ENCODE measurements at regions not wholly inside any gene's neighbourhood (a gene's known extent, or its start where the extent isn't known, plus 50 kb on each side); places are given as distances from the start of the nearest gene placed in this dataset.

- Histone ChIP-seq H3K27ac (ENCODE audit: control insufficient read depth, insufficient read depth, low read length) (no peak overlapping the region), H3K79me2 (ENCODE audit: control insufficient read depth, insufficient read depth, low read length) (no peaks in the 10 kb centered on the region), H3K9me3 (ENCODE audit: control insufficient read depth, low read depth, low read length) (no peaks in the 10 kb centered on the region), H3K36me3 (ENCODE audit: control insufficient read depth in 2 of 2, extremely low read depth in 1 of 2, insufficient read depth in 2 of 2, low read length in 2 of 2) (no peaks in the 10 kb centered on the region), H3K4me2 (ENCODE audit: control insufficient read depth, extremely low read depth, insufficient read depth, low read depth, low read length) (no peak overlapping the region), H3K9me1 (ENCODE audit: control insufficient read depth, extremely low read depth, insufficient read depth, low read length) (no peaks in the 10 kb centered on the region), H4K20me1 (ENCODE audit: control insufficient read depth, extremely low read depth, insufficient read depth, low read length) (no peaks in the 10 kb centered on the region), H3K4me1 (ENCODE audit: control insufficient read depth, extremely low read depth, insufficient read depth, low read length) (no peaks in the 10 kb centered on the region), H3K27me3 (ENCODE audit: control insufficient read depth, extremely low read depth, insufficient read depth, low read length) (no peaks in the 10 kb centered on the region), H3K4me3 (ENCODE audit: control insufficient read depth in 2 of 3, extremely low read depth in 1 of 3, insufficient read depth in 2 of 3, low read depth in 1 of 3, low read length in 3 of 3) (no peak overlapping the region), H2AFZ (ENCODE audit: control insufficient read depth, low read length) (no peak overlapping the region), H3K9ac (ENCODE audit: control insufficient read depth, extremely low read depth, insufficient read depth, low read length) (no peak overlapping the region)
- DNase-seq (ENCODE audit: low read depth, low spot score), result no peak
- dilution Hi-C loops (cut with MboI; ENCODE audit: extremely low pct_ligation_motif_present, low sequenced_read_pairs), result no loop called here
- TF ChIP-seq, protein P1, sequence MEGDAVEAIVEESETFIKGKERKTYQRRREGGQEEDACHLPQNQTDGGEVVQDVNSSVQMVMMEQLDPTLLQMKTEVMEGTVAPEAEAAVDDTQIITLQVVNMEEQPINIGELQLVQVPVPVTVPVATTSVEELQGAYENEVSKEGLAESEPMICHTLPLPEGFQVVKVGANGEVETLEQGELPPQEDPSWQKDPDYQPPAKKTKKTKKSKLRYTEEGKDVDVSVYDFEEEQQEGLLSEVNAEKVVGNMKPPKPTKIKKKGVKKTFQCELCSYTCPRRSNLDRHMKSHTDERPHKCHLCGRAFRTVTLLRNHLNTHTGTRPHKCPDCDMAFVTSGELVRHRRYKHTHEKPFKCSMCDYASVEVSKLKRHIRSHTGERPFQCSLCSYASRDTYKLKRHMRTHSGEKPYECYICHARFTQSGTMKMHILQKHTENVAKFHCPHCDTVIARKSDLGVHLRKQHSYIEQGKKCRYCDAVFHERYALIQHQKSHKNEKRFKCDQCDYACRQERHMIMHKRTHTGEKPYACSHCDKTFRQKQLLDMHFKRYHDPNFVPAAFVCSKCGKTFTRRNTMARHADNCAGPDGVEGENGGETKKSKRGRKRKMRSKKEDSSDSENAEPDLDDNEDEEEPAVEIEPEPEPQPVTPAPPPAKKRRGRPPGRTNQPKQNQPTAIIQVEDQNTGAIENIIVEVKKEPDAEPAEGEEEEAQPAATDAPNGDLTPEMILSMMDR (optimal IDR thresholded peaks at IDR 0.05 in 1 of 3, IDR thresholded peaks at IDR 0.05 in 1 of 3, conservative IDR thresholded peaks at IDR 0.05 in 1 of 3; ENCODE audit: extremely low read depth in 1 of 3, insufficient read depth in 2 of 3, low read length in 3 of 3), result no peak
- no peak for TF ChIP-seq EZH2 (IDR thresholded peaks at IDR 0.05; ENCODE audit: low read length)
- FAIRE-seq, result no peak
Measured at GRCh38 chr2:53584986-53585385, 182.6 kb upstream of the CHAC2 start.

DNA sequence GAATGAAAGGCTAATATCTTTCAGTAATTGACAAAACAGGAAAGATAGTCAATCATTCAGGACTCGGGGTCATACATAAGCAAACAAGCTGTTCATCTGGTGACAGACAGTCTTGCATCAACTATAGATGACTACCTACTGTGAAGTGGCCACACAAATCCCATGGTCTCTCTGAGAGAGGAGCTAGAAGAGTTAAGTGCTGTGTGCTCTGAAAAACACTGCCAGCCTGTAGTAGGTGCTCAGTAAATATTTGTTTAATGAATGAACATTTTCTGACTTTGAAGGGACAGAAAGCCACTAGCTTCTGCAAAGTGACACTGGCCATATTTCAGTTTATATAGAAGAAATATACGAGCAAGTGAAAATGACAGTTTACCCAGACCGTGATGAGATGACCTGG is 184.0 kb upstream of the CHAC2 start:
- no peaks in the 10 kb centered on the region for H3K27me3 ChIP-seq (ENCODE audit: control insufficient read depth, extremely low read depth, insufficient read depth, low read length)

More for the DNA sequence above, 184.0 kb upstream of the CHAC2 start:
- dilution Hi-C loops (cut with MboI; ENCODE audit: extremely low pct_ligation_motif_present, low sequenced_read_pairs), result no loop called here
- Histone ChIP-seq H3K9me3 (ENCODE audit: control insufficient read depth, low read depth, low read length) (no peaks in the 10 kb centered on the region), H3K36me3 (ENCODE audit: control insufficient read depth in 2 of 2, extremely low read depth in 1 of 2, insufficient read depth in 2 of 2, low read length in 2 of 2) (no peaks in the 10 kb centered on the region), H3K9ac (ENCODE audit: control insufficient read depth, extremely low read depth, insufficient read depth, low read length) (no peak overlapping the region), H3K4me2 (ENCODE audit: control insufficient read depth, extremely low read depth, insufficient read depth, low read depth, low read length) (no peak overlapping the region), H4K20me1 (ENCODE audit: control insufficient read depth, extremely low read depth, insufficient read depth, low read length) (no peaks in the 10 kb centered on the region), H3K27ac (ENCODE audit: control insufficient read depth, insufficient read depth, low read length) (no peak overlapping the region), H3K9me1 (ENCODE audit: control insufficient read depth, extremely low read depth, insufficient read depth, low read length) (no peaks in the 10 kb centered on the region), H3K79me2 (ENCODE audit: control insufficient read depth, insufficient read depth, low read length) (no peaks in the 10 kb centered on the region), H3K4me1 (ENCODE audit: control insufficient read depth, extremely low read depth, insufficient read depth, low read length) (no peaks in the 10 kb centered on the region), H2AFZ (ENCODE audit: control insufficient read depth, low read length) (no peak overlapping the region), H3K4me3 (ENCODE audit: control insufficient read depth in 2 of 3, extremely low read depth in 1 of 3, insufficient read depth in 2 of 3, low read depth in 1 of 3, low read length in 3 of 3) (no peak overlapping the region)
- TF ChIP-seq, protein P1 (optimal IDR thresholded peaks at IDR 0.05 in 1 of 3, IDR thresholded peaks at IDR 0.05 in 1 of 3, conservative IDR thresholded peaks at IDR 0.05 in 1 of 3; ENCODE audit: extremely low read depth in 1 of 3, insufficient read depth in 2 of 3, low read length in 3 of 3), result no peak
- TF ChIP-seq EZH2 (IDR thresholded peaks at IDR 0.05; ENCODE audit: low read length), result no peak
- no peak for FAIRE-seq
- DNase-seq (ENCODE audit: low read depth, low spot score), result no peak
